GM21381 (cell line): ENCODE measurements at regions not wholly inside any gene's neighbourhood (a gene's known extent, or its start where the extent isn't known, plus 50 kb on each side); places are given as distances from the start of the nearest gene placed in this dataset.

ENCODE experiments used
- ATAC-seq: cut with Tn5 transposase; IDR thresholded peaks from one replicate; pipeline ENCODE4 v1.9.1; 2021; ENCODE audit warnings: mild to moderate bottlenecking, moderate library complexity; ENCODE audit not compliant: unreplicated experiment

- ATAC-seq = no peak
Measured at GRCh38 chr3:24830230-24831152, 335.8 kb upstream of the THRB start.

- no peak for ATAC-seq
Measured at GRCh38 chr3:24831221-24831620, 336.6 kb upstream of the THRB start.

- ATAC-seq = no peak
Measured at GRCh38 chr3:24832891-24833290, 338.2 kb upstream of the THRB start.

DNA sequence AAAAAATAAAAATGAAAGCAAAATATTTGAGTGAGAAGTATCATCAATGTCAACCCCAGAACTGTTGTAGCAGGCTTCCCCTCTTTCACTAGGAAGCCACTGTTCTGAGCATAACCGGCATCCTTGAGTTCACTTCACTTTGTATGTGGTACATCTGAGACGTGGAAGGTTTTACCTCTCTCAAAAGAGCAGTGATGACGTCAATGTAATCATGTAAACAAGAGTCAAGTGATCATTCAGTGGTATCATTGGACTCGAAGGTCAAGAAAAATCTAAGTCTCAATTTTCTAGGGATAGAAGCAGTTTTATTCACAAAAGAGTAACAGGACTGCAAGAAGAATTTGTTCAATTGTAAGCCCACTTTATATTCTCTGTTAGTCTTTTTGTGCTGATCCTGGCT, 339.8 kb upstream of the THRB start:
- ATAC-seq = no peak

DNA sequence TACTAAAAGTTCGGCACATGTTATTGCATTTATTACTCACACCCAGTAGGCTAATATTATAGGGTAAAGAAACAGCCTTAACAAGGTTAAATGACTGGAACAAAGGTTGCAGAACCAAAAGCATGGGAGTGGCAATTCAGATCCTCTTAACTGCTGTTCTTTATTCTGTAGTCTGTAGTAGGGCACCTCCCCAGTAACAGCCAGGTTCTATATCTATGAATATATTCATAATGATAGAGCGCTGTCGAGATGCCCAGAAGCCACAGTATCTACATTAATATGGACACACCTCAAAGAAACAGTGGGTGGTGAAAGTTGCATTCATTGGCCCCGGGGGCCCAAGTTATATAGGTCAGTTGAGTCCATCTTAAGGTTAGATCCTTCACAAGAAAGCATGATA, 340.9 kb upstream of the THRB start:
- no peak for ATAC-seq

GRCh38 chr3:24837601-24838000, 343.0 kb upstream of the THRB start:
- no peak for ATAC-seq

- ATAC-seq = no peak
Measured at GRCh38 chr3:24838533-24838932, 343.9 kb upstream of the THRB start.

GRCh38 chr3:24843955-24844354, 349.3 kb upstream of the THRB start:
- no peak for ATAC-seq

GRCh38 chr3:24845524-24846155, 351.0 kb upstream of the THRB start:
- ATAC-seq = no peak

DNA sequence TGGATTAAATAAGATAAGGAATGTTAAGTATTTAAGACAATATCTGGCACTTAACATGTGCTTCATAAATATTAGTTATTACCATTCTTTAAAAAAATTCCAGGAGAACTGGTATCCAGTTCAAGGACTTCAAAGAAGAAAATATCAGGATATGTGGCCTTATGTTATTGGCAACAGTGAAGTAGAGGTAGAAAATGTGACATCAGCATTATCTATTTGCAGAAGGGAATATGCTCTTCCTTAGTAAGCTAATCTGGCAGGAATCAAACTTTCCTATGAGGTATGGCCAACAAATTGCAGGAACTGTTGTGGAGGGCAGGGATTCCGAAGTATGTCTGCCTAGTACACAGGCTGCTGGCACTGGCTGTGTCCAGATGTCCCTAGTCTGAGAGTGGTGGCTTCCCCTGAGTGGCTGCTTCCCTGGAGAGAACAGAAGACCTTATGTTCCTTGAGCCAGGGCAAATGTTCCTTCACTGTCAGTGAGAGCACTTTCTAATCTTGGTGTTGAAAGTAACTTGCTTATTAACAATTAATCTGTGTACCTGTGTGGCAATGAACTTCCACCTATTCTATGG, 351.7 kb upstream of the THRB start:
- ATAC-seq = no peak

DNA sequence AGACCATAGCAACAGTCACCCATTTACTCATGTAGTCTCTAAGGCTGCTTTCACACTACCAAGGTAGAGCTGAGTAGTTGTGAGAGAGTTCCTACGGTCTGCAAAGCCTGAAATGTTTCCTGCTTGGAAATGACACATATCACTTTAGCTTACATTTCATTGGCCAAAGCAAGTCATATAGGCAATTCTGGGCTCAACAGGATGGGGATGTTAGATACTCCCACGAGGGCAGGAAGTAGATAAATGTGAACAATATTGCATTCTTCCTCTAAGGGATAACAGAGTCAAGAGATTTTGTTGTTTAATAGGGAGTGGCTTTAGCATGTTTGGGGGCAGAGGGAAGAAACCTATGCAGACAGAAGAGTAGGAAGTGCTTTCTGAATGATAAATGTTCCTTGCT, 355.6 kb upstream of the THRB start:
- no peak for ATAC-seq

- no peak for ATAC-seq
Measured at GRCh38 chr3:24853685-24854490, 359.2 kb upstream of the THRB start.

DNA sequence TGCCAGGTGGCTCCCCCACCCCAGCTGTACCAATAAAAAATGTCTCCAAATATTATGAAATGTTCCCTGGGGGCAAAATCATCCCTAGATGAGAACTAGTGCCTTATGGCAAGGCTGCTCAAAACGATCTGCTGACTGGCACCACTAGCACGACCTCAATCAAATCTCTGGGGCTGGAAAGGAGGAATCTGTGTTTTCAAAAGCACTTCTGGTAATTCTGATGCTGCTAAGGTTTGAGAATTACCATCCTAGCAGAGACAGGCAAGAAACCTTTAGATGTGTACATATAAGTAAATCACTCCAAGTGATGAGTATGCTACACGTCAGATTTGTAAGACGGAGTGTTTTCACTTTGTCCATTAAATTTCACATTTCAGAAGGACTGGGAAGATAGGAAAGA, 360.1 kb upstream of the THRB start:
- ATAC-seq = no peak

GRCh38 chr3:24857945-24858344, 363.3 kb upstream of the THRB start:
- no peak for ATAC-seq

DNA sequence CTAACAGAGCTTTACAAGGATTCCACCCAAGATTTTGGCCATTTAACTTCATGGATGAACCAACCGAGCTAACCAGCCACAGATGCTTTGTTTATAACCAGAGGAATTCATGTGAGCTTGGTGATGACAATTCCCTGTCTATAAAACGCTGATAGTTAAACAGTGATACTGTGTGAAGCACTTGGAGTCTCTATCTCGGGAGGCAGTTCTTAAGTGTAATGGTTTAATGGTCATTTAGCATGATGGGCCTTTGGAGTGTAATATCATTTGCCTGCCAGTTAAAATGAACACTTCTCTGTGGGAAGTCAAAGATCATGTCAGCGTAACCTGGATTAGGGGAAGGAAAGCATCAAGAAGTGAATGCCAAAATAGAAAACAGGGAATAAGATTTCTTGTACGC, 368.6 kb upstream of the THRB start:
- no peak for ATAC-seq

DNA sequence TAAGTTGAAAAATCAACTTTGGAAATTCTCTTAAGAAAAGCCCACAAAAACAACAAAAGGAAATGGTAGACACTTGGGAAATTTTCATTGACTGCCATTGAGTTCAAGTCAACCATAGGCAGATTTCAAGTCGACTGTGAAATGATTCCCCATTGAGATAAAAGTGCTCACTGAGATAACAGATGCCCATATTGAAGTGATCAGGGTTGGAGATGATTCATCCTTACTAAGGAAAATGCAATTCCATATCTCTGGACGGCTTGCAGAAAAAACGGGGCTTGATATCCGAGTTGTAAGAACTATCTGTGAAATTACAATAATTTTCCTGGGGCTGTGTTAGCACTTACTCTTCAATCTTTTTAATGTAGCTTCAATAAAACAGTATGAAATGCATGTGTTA, 373.1 kb upstream of the THRB start:
- ATAC-seq = no peak

DNA sequence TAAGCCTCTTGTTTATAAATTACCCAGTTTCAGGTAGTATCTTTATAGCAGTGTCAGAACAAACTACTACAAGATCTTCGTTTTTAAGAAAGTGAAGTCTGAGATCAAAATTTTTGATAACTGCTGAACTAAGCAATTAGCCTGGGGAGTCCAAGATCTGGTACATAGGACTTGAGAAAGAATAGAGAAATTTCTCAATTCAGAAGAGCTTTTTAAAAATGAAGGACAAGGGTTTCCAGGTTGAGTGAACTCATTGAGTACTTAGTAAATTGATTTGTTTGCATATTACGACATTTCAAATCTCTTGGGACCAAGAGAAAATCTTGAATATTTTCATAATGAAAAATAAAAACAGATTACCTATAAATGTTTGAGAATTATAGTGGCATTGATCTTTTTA, 386.6 kb upstream of the THRB start:
- ATAC-seq = no peak

- ATAC-seq = no peak
Measured at GRCh38 chr3:24886501-24886900, 391.9 kb upstream of the THRB start.

- ATAC-seq = no peak
Measured at GRCh38 chr3:24890012-24890411, 395.4 kb upstream of the THRB start.

DNA sequence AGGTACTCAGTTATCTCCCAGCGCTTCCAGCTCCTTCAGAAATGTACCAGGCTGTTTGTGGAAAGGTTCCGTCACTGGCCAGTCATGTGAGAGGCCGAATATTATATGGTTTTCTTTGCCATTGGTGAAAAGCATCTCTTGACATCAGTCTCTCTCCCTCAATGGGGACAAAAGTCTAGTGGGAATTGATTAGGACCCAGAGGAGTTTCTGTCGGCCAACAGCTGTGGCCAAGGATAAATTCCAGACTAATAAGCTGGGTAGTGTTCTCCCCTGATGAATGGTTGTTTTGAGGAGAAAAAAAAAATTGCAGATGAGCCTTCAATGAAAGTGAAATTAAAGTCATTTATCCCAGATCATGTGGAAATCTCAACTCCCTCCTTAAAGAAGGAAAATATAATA, 404.7 kb upstream of the THRB start:
- no peak for ATAC-seq

- no peak for ATAC-seq
Measured at GRCh38 chr3:24899901-24900603, 405.4 kb upstream of the THRB start.
